ENCODE measurements at regions not wholly inside any gene's neighbourhood (a gene's known extent, or its start where the extent isn't known, plus 50 kb on each side); places are given as distances from the start of the nearest gene placed in this dataset.
"Not testable (repeated sequence)": the region's sequence is repeated elsewhere in the genome, so short reads cannot be mapped to it uniquely, and the experiment has no call there.

DNA sequence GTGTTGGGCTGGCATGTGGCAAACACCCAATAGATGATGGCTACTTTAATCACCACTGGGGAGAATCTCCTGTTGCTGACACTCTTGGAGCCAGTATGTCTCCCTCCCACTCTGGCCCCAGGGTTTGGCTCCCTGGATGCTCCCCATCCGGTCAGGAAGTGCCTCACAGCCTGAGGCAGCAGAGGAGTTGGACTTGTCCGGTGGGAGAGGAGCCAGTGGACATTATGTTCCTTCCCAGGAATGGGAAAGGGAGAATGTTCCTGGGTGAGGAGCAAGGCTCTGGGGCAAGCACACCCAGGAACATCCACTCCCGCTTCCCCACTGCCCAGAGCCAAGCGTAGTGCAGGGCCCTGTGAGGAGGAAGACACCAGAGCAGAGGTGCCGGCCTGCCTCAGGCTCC is 84.6 kb upstream of the NAV2 start:
- DNase-seq (ENCODE audit: low read depth in 3 of 3, low spot score in 2 of 3) = no peak

DNA sequence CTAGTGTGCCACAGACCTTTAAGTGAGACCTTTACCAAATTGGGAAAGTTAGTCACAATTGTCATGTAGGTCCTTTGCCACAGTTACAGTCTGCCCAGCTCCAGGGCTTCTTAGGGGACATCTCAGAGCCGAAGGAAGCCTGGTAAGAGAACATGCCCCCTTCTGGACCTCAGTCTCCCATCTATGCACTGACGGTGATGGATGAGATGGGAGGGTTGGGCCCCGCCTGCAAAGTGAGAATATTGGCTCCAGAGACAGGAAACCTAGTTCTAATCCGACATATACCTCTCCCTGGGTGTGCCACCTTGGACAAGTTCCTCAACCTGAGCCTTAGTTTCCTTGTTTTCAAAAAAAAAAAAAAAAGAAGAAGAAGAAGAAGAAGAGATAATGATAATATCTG is 85.1 kb upstream of the NAV2 start:
- no peak for DNase-seq (ENCODE audit: low read depth in 3 of 3, low spot score in 2 of 3)

DNA sequence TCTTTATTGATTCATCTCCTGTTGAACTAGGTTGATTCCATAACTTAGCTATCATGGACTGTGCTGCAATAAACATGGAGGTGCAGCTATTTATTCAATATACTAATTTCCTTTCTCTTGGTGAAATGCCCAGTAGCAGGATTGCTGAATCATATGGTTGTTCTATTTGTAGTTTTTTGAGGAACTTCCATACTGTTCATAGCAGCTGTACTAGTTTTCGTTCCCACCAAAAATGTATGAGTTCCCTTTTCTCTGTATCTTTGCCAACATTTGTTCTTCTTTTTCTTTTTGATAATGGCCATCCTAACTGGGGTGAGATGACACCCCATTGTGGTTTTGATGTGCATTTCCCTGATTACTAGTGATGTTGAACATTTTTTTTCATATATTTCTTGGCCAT is 87.2 kb upstream of the NAV2 start:
- DNase-seq (ENCODE audit: low read depth in 3 of 3, low spot score in 2 of 3) = no peak

DNA sequence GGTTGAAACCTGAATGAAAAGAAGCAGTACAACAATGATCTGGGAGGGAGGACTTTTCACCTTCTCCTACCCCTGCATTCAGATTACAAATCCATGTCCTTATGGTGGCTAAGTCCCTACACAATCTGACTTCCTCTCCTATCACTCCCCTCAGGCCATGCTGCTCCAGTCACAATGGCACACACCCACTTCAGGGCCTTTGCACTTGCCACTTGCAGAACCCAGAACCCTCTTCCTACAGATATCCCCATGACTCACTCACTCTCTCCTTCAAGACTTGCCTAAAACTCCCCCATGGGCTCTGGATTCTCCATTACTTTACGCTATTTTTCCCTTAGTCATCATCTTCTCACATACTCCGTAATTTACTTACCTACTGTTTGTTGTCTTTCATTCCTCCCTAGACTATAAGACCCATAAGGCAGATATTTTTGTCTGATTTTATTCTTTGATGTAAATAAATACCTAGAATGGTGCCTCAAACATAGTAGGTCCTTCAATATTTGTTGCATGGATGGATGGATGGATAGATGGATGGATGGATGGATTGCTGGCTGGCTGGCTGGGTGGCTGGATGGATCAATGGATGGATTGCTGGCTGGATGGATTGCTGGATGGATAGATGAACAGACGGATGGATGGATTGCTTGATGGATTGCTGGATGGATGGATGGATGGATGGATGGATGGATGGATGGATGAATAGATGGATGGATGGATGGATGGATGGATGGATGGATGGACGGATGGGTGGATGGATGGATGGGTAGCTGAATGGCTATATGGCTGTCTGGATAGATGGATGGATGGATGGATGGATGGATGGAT is 94.7 kb upstream of the NAV2 start:
- no peak for DNase-seq (ENCODE audit: low read depth in 3 of 3, low spot score in 2 of 3)

DNA sequence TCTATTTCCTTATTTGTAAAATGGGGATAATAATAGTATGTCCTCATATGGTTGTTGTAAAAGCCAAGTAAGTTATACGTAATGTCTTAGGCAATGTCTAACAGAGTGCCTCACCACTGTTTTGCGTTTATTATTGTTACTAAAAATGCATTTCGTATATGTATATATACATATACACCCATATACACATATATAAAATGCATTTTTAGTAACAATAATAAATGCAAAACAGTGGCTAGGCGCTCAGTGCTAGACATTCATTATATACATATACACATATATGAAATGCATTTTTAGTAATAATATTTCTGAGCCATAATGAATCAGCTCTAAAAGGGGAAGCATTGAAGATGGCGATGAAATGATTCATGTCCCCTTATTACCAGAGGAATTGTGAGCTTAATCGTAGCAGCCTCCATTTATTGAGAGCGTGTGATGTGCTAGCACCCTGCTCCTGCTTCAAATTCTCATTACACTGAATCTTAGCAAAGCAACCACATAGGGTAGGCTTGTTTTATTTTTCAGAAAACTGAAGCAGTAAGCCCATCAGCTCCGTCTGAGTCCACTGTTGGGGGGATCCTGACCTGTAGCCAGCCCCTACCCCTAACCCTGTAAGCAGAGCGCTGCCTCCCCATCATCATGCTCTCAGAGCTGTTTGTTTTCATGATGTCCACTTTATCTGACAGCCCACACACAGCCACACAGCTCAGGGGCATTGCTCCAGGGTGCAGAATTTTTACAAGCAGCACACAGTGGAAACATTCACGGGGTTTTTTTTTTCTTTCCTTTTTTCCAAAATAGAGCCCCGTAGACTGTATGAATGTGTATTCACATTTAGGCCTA is 97.1 kb upstream of the NAV2 start:
- no peak for DNase-seq (ENCODE audit: low read depth in 3 of 3, low spot score in 2 of 3)

DNA sequence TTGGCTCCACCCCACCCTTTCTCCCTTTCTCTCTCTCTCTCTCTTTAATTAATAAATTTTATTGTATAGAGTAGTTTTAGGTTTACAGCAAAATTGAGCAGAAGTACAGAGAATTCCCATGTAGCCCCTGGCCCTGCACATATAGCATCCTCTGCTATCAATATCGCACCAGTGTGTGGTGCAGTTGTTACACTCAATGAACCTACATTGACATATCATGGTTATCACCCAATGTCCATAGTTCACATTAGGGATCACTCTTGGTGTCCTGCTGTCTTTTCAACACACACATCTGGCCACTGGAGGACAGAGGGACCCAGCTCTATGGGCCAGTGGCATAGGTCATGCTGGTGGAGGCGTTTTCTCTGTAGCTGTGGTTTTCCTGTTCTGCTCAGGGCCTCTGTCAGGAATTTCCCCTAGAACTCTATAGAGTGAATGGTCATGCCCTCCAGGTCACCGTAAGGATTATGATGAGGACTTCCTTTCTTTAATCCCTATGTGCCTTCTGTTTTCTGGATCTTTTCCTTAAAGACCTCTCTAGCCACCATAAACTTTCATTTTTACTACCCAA is 98.2 kb upstream of the NAV2 start:
- DNase-seq (ENCODE audit: low read depth in 3 of 3, low spot score in 2 of 3) = no peak

DNA sequence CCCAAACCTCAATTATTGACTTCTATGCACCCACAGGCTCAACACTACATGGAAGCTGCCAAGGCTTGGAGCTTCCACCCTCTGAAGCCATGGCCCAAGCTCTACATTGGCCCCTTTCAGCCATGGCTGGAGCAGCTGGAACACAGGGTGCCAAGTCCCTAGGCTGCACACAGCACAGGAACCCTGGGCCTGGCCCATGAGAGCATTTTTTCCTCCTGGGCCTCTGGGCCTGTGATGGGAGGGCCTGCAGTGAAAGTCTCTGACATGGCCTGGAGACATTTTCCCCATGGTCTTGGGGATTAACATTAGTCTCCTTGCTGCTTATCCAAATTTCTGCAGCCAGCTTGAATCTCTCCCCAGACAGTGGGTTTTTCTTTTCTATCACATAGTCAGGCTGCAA is 100.6 kb upstream of the NAV2 start:
- DNase-seq (ENCODE audit: low read depth in 3 of 3, low spot score in 2 of 3) = not testable (repeated sequence)

DNA sequence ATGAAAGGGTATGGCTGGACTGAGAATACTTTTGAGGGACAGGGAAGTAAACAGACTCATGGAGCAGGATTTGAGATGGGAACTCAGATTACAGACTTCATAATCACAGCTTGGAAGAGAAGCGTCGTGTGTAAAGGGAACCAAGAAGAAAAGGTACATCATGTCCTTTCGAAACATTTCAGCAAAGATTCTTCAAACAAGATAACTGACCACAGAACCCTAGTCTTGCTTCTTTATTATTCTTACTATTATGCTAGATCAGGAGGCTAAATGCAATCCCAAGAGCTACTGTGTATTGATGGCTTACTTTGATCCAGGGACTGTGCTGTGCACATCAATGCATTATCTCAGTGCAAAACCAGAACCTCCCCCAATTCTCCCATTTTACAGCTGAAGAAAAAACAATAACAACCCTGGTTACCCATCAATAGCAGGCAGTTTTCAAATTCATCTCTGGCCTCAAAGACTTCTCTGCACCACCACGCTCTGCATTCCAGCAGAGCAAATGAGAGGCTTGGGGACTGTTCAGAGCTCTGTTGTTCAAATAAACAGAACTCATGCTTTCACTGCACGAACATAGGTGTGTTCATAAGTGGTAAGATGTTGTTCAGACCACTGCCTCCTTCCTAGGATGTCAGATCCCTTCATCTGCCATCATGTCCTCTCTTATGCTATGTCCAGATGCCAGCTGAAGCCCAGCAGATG is 104.8 kb upstream of the NAV2 start:
- DNase-seq (ENCODE audit: low read depth in 3 of 3, low spot score in 2 of 3) = no peak

DNA sequence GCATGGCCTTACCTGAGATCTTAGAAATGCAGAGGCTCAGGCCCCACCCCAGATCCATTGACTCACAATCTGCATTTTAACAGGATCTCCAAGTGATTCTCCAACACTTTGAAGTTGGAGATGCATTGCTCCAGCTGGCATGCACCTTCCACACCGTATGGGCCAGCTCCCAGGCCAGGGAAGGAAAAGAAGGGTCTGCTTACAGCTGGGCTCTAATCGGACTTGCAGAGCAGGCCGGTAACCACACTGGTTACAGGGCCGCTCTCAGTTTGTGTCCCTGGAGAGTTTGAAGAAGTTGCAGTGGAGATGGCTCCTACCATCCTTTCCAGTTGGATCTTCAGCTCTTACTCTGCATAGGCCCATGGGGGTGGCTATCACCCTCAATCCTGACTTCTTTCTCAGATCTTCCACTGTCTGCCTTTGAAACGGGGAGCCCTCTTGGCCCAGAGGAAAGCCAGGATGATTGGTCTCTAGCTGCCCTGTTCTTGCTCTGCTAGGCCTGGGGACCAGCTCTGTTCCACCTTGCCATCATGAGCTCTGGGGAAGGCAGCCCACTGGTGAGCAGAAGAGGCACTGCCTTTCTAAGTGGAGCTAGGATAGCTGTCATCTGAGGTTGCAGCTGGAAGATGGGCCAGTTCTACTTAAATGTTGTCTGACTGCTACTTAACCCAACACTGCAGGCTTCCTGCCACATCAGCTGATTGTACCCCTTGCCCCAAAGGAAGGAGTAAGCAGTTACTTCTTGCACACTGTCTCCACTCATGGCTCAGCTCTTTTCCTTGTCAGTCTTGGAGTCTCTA is 105.6 kb upstream of the NAV2 start:
- DNase-seq (ENCODE audit: low read depth in 3 of 3, low spot score in 2 of 3) = no peak

DNA sequence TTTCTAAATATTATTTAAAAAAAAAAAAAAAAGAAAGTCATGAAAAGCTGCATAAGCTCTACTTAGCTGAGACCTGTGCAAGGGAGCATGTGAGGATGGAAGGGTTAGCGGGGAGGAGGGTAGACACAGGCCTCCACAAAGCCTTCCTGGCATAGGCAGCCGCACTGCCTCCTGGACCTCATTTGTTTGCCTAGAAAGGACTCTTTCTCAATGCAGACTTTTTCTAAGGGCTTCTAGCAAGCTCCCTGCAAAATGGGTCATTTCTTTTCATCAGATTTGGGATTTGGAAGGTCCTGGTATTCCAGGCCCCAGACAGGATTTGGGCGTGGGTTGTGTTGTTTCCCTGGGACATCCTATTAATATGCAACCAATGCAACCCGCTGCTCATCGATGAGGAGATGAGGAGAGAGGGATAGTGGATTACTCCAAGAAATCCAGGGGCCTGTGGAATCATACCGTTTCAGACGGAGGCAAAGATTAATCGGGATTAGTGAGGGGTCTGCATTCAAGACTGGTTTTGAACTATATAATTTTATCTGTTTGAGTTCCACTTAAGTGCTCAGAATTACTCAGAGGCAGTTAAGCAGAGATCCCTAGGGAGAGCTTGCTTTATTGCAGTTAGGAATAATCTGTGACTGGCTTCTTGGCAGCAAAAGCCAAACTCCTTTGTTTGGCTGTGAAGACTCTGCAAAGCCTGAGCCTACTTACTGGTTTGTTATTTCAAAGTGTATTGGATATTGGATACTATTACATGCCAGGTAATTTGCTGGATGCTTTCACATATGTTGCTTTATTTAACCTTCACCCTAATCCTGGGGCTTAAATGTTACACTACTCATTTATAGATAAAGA is 106.9 kb upstream of the NAV2 start:
- DNase-seq (ENCODE audit: low read depth in 3 of 3, low spot score in 2 of 3) = no peak

DNA sequence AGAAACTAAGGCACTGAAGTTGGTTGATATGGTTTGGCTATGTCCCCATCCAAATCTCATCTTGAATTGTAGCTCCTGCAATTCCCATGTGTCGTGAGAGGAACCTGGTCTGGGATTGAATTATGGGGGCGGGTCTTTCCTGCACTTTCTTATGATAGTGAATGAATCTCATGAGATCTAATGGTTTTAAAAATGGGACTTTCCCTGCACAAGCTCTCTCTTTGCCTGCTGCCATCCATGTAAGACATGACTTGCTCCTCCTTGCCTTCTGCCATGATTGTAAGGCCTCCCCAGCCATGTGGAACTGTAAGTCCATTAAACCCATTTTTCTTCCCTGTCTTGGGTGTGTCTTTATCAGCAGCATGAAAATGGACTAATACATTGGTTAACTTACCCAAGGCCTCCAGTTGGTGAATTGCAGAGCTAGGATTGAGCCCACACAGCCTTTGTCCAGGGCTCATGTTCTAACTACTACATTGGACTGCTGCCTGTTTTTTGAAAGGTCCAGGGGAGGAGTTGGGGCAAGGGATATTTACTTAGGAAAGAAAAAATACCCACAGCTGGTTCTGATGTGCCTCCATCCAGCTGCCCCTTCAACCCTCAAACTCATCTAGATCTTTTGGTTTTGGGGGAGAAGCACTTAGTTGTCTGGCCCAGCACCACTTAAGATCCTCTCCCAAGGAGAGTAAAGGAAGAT is 107.8 kb upstream of the NAV2 start:
- no peak for DNase-seq (ENCODE audit: low read depth in 3 of 3, low spot score in 2 of 3)

DNA sequence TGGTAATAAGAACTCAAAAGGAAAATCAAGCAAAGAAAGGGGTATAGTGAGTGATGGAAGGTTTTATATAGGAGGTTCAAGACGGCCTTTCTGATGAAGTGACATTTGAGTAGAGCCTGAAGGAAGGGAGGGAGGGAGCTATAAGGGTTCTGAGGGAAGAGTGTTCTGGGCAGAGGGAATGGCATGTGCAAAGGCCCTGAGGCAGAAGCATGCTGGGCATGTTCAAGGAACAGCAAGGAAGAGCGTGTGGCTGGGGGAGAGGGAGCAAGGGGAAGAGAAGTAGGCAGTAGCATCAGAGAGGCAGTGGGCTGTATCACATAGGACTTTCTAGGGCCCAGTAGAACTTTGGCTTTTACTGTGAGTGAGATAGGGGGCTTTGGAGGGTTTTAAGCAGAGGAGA is 108.9 kb upstream of the NAV2 start:
- DNase-seq (ENCODE audit: low read depth in 3 of 3, low spot score in 2 of 3) = no peak

DNA sequence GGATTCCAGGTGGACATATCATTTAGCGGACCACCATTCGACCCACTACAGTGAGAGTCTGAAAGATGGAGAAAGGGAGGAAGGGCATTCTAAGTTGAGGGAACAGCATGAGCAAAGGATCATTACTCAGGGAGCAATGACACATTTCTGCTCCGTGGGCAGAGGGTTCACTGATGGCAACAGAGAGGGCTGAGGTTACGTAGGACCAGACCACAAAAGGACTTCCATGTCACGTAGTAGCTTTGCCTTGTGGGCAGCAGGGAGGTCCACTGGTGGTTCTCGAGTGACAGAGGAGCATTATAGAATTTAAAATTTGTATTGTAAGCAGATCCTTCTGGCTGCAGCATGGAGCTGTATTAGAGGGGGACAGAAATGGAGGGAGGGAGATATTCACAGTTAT is 109.7 kb upstream of the NAV2 start:
- no peak for DNase-seq (ENCODE audit: low read depth in 3 of 3, low spot score in 2 of 3)

DNA sequence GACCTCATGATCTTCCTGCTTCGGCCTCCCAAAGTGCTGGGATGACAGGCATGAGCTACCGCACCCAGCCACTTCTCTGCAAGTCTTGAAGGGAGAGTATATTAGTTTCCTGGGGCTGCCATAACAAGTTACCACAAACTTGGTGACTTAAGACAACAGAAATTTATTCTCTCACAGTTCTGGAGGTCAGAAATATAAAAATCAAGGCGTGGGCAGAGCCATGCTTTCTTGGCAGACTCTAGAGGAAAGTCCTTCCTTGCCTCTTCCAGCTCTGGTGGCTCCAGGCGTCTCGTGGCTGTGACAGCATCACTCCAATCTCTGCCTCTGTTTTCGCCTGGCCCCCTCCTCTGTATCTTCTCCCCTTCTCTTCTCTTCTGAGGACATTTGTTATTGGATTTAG is 110.2 kb upstream of the NAV2 start:
- no peak for DNase-seq (ENCODE audit: low read depth in 3 of 3, low spot score in 2 of 3)

DNA sequence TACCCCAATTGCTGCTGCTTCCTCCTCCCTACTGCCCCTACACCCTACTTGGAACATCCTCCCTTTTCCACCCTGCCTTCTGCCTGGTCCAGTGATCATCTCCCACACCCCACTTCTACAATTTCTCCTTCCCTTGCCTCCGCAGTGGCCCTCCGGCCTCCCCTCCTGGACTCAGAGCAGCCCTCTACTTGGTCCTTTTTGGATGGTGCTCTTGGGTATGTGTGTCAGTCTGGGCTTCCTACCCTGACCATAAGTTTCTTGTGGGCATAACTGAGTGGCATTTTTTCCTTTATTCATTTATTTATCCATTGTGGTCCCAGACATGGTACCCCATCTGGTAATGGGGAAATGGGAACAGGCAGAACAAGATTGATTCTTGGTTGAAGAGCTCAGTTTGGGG is 111.4 kb upstream of the NAV2 start:
- DNase-seq (ENCODE audit: low read depth in 3 of 3, low spot score in 2 of 3) = no peak

DNA sequence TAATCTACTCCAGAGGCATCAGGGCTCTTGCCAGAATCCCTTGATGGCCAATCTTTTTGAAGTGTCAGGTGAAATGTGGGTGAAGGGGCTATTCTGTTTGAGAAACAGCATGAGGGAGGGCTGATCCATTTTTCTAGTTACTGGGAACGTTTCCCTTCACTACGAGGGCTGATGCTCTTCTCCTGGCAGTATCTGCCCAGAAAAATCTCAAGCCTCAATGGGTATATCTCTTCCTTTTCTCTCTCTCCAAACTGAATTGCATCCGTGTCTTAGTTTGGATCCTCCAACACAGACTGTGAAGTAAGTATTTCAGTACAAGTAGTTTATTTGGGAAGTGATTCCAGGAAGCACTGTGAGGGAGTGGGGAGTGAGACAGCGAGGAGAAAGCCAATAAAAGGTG is 113.0 kb upstream of the NAV2 start:
- no peak for DNase-seq (ENCODE audit: low read depth in 3 of 3, low spot score in 2 of 3)

DNA sequence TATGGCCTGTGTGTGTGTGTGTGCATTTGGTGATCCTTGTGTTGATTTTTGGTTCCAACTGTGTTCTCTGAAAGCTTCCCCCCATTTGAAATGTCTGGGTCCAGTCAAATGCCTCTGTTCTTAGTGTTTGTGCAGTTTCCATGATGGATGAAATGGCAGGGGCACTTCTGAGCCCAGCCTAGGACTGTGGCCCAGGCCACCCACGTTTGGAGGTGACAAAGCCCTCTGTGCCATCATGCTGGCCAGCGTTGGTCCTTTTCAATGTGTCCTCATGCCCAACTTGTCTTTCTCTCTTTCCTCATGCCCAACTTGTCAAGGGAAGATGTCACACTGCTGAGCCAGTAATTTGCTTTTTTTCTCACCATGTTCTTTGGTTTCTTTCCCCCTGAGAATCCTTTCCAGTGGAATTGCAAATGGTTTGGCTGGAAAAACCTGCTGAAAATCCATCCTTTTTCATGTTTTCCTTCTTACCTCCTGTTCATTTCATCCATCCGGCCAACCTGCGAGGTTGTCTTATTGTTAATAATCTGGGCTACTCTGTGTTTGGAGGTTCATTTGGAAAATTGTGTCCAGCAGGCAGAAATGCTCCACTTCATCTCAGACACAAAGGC is 113.7 kb upstream of the NAV2 start:
- DNase-seq (ENCODE audit: low read depth in 3 of 3, low spot score in 2 of 3) = no peak

DNA sequence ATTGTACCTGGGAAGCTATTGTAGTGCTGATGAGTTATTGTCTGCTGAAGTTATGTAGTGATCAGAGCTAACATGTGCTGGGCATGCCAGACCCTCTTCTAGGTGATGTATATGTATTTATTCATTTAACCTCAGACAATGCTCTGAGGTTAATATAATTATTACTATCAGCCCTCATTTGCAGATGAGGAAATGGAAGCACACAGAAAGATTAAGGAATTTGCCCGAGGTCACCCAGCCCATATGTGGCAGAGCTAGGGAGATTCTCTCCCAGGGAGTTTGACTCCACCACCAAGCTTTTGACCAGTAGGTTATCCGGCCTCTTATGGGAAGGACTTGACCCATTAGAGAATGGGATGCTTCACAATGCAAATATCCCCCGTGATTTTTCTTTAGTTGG is 114.2 kb upstream of the NAV2 start:
- no peak for DNase-seq (ENCODE audit: low read depth in 3 of 3, low spot score in 2 of 3)
